GM19372 (cell line): ENCODE measurements at regions not wholly inside any gene's neighbourhood (a gene's known extent, or its start where the extent isn't known, plus 50 kb on each side); places are given as distances from the start of the nearest gene placed in this dataset.

ENCODE experiments used
- ATAC-seq: cut with Tn5 transposase; IDR thresholded peaks from one replicate; pipeline ENCODE4 v1.9.1; 2021; ENCODE audit warnings: mild to moderate bottlenecking, low read depth, moderate library complexity; ENCODE audit not compliant: unreplicated experiment

- ATAC-seq, result no peak
Measured at GRCh38 chr12:67927815-67928214, 61.4 kb upstream of the IFNG-AS1 start.

GRCh38 chr12:67928621-67929383 lies 60.4 kb upstream of the IFNG-AS1 start:
- ATAC-seq, result no peak

GRCh38 chr12:67929384-67929772 lies 59.9 kb upstream of the IFNG-AS1 start:
- no peak for ATAC-seq

- no peak for ATAC-seq
Measured at GRCh38 chr12:67937822-67938221, 51.4 kb upstream of the IFNG-AS1 start.
